ENCODE measurements at regions not wholly inside any gene's neighbourhood (a gene's known extent, or its start where the extent isn't known, plus 50 kb on each side); places are given as distances from the start of the nearest gene placed in this dataset.

GRCh38 chr21:15415541-15416261, 314.1 kb upstream of the USP25 start:
- FAIRE-seq: no peak
- no peak for DNase-seq (ENCODE audit: insufficient read length, low spot score)

- no peak for FAIRE-seq
These were observed 308.3 kb upstream of the USP25 start for GRCh38 chr21:15421441-15421881.

GRCh38 chr21:15421947-15422346, 307.8 kb upstream of the USP25 start:
- FAIRE-seq: no peak

More at GRCh38 chr21:15421441-15421881, 308.3 kb upstream of the USP25 start:
- DNase-seq (ENCODE audit: insufficient read length, low spot score): no peak

GRCh38 chr21:15422783-15423182, 307.0 kb upstream of the USP25 start:
- DNase-seq (ENCODE audit: insufficient read length, low spot score) (no peak), FAIRE-seq (no peak)

More at GRCh38 chr21:15421947-15422346, 307.8 kb upstream of the USP25 start:
- no peak for DNase-seq (ENCODE audit: insufficient read length, low spot score)

GRCh38 chr21:15423676-15424445, 305.9 kb upstream of the USP25 start:
- no peak for FAIRE-seq
- no peak for DNase-seq (ENCODE audit: insufficient read length, low spot score)

GRCh38 chr21:15425049-15425448, 304.7 kb upstream of the USP25 start:
- DNase-seq (ENCODE audit: insufficient read length, low spot score) (no peak), FAIRE-seq (no peak)

GRCh38 chr21:15430023-15430422, 299.8 kb upstream of the USP25 start:
- FAIRE-seq (no peak), DNase-seq (ENCODE audit: insufficient read length, low spot score) (no peak)

- FAIRE-seq: no peak
- no peak for DNase-seq (ENCODE audit: insufficient read length, low spot score)
These were observed 299.2 kb upstream of the USP25 start for GRCh38 chr21:15430577-15430976.

- no peak for DNase-seq (ENCODE audit: insufficient read length, low spot score)
- no peak for FAIRE-seq
These were observed 298.7 kb upstream of the USP25 start for GRCh38 chr21:15431053-15431452.

- no peak for FAIRE-seq
These were observed 296.7 kb upstream of the USP25 start for GRCh38 chr21:15433091-15433490.

GRCh38 chr21:15434163-15434905, 295.4 kb upstream of the USP25 start:
- no peak for DNase-seq (ENCODE audit: insufficient read length, low spot score)
- FAIRE-seq: no peak

More at GRCh38 chr21:15433091-15433490, 296.7 kb upstream of the USP25 start:
- DNase-seq (ENCODE audit: insufficient read length, low spot score): no peak

GRCh38 chr21:15436031-15436430, 293.8 kb upstream of the USP25 start:
- FAIRE-seq: no peak
- DNase-seq (ENCODE audit: insufficient read length, low spot score): no peak

GRCh38 chr21:15437883-15438282, 291.9 kb upstream of the USP25 start:
- FAIRE-seq (no peak), DNase-seq (ENCODE audit: insufficient read length, low spot score) (no peak)

GRCh38 chr21:15439726-15440125, 290.1 kb upstream of the USP25 start:
- no peak for DNase-seq (ENCODE audit: insufficient read length, low spot score)
- FAIRE-seq: no peak

- FAIRE-seq (no peak), DNase-seq (ENCODE audit: insufficient read length, low spot score) (no peak)
These were observed 288.7 kb upstream of the USP25 start for GRCh38 chr21:15441060-15441493.

- no peak for DNase-seq (ENCODE audit: insufficient read length, low spot score)
- no peak for FAIRE-seq
These were observed 287.8 kb upstream of the USP25 start for GRCh38 chr21:15441992-15442391.

GRCh38 chr21:15442743-15443469, 286.9 kb upstream of the USP25 start:
- FAIRE-seq (no peak), DNase-seq (ENCODE audit: insufficient read length, low spot score) (no peak)

- DNase-seq (ENCODE audit: insufficient read length, low spot score) (no peak), FAIRE-seq (no peak)
These were observed 286.1 kb upstream of the USP25 start for GRCh38 chr21:15443740-15444117.

- FAIRE-seq: no peak
- DNase-seq (ENCODE audit: insufficient read length, low spot score): no peak
These were observed 285.4 kb upstream of the USP25 start for GRCh38 chr21:15444118-15444960.

GRCh38 chr21:15445327-15445726, 284.5 kb upstream of the USP25 start:
- DNase-seq (ENCODE audit: insufficient read length, low spot score): no peak
- FAIRE-seq: peak; percentile 21

Measured in GM19239 (cell line).